ENCODE measurements at regions not wholly inside any gene's neighbourhood (a gene's known extent, or its start where the extent isn't known, plus 50 kb on each side); places are given as distances from the start of the nearest gene placed in this dataset.

DNA sequence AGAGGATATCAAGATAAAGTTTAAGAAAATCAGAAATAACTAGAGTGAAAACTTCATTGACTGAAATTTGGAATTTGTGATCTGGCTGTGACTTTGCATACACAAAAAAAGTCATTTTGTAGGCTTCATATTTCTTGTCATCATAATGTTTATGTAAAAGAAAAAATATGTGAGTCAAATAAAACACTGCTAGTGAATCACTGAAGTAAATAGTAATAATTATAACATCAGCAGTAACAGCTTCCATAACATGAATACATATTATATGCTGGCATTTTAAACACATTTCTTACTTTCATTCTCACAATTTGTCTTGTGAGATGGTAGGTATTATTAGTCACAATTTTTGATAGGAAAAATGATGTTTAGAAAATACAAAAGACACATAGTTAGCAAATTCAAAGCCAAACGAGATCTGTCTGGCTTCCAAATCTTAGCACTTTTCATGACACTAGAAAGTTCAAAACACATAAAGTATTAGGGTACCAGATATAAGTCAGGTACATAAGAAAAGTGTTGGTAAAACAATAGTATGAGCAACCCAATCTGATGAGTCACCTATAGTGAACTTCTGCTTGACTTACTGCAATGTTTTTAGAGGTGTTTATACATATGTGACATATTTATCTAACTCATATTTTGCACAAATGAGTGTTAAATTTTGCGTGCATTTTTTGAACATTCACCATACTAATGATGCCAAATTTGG lies 241.0 kb upstream of the SNX7 start:
- no peak for DNase-seq

GRCh38 chr1:98417820-98418219 lies 243.7 kb upstream of the SNX7 start:
- DNase-seq = no peak

DNA sequence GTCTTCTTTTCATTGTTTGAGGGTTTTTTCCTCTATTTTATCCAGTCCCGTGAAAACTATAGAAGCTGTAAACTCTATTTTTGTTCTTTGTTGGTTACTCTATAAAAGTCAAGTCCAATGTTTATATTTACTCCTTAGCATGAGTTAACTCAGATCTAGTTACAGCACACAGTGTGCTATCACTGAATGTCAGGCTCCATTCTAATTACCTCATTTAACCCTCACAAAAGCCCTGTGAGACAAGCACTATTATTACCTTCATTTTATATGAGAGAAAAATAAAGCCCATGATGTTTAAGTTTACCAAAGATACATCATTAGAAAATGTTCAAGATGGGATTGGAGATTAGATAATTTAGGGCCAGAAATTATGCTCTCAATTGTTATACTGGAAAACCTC lies 251.4 kb upstream of the SNX7 start:
- no peak for DNase-seq

DNA sequence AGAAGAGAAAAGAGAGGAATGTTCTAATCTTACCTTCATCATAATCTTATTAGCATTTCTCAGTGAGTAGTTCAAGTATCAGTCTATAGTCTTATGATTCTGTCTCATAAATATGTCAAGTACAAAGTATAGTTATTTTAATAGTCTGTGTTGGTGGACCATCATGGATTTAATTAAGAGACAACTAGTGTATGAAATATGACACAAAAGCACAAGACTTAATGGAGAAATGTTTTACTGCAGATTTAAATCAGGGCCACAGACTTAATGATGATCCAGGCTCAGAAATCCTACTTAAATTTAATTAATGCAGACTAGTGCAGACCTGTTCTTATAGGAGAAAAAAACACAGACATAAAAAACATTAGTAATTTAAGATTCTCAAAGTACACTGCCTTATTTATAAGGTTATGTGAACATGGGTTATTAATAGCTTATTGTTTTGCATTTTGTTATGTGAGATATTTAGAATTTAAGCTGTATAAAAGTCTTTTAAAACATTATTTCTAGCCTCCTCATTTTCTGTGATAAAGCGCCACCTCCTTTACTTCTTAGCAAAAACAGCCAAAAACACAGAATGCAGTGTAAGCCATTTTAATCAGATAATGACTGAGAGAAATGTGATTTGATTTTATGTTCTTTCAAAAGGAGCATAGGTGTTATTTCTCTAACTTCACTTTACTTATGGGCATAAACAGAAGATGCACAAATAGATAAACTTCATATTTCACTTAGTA lies 255.0 kb upstream of the SNX7 start:
- no peak for DNase-seq

DNA sequence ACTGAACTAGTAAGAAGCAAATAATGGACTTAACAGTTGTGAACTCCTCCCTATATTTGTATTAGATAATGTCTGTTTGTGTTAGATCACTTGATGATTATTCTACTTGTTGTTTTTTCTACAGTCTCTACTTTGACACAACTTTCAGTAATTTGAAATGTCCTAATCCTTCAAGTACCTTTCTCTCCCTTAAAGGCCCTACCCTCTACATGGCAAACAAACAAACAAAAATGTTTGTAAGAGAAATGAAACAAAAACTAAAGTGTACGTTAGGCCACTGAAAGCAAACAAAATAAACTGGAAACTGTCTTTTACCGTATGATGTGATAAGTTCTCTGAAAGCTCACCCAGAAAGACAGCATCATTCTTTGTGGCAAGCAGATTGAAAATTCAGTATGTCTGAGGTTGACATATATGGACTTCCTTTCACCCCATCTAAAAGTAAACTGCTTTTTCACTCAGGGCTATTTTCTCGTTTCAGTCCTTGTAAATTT lies 255.9 kb upstream of the SNX7 start:
- peak; percentile 14 for DNase-seq

DNA sequence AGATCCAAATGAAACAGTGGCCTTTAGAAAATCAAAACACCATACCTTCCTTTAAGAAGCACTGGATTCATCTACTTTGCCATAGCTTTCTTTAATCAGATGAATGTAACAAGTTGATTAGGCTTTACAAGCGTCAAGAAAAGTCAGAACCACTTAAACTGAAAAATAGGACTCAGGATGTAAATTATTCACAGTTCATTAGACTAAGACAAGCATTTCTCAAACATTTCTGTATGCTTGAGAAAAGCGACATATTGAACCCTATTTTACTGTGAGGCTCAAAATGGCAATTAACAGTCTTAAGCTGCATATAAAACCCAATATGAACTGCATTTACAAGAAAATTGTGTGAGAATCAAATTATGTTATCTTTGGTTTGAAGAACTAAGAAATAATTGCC lies 256.7 kb upstream of the SNX7 start:
- no peak for DNase-seq

DNA sequence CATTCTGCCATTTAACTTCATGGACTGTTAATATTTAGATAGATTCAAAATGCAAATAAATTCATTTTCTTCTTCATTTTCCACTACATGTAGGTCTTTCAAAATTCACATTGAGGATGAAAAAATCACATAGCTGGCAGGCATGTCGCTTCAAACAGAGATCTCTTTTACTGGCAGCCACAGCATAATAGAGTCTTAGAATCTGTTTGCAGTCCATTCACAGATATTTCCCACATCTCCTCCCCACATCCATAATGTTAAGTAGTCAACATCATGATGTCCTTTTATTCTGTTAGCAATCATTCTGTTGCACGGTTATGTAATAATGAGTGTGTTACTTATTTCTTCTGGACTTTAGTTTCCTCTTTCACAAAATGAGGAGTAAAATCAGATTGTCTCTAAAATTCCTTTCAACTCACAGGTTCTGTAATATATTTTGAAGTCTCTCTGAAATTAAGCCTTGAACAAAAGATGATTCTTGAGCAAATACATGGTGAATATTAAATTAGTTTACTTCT lies 257.5 kb upstream of the SNX7 start:
- DNase-seq = no peak

GRCh38 chr1:98402860-98403259 lies 258.7 kb upstream of the SNX7 start:
- DNase-seq = no peak

GRCh38 chr1:98400446-98400845 lies 261.1 kb upstream of the SNX7 start:
- no peak for DNase-seq

- DNase-seq = no peak
These were observed 262.3 kb upstream of the SNX7 start for GRCh38 chr1:98399218-98399617.

GRCh38 chr1:98398649-98399048 lies 262.9 kb upstream of the SNX7 start:
- no peak for DNase-seq

- DNase-seq = no peak
These were observed 263.4 kb upstream of the SNX7 start for GRCh38 chr1:98398092-98398491.

DNA sequence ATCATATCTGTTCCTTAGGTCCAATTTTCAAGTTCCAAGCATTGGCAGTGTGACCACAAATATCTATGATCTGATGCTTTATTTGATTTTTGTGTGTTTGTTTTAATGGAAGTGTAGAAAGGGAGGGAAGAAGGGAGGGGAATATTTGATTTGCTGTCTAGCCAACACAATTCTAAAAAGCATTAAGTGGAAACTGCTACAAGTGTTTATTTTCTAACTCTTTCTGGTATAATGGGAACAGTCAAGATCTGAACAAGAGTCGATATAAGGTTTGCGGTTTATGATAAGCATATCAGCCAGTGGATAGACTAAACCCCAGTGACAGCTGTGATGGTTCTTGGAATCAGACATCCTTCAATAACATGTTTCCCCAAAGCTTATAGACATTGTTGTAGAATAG lies 267.8 kb upstream of the SNX7 start:
- no peak for DNase-seq

DNA sequence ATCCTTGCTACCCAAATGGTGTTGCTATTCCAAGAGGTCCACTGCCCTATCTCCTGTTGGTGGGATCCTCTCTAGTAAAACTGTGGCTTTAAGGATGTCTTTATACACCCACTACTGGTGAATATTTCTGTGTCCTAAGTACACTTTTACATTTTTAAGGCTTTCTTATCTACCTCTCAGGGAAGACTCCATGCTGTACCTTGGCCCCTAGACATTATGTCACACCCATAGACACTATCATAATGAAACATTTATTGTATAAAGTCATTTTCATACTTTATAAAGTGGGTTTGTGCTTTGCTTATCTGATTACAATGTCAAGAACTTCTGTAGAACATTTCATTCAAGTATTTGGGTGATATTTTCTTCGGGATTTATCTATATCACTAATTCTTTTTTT lies 270.3 kb upstream of the SNX7 start:
- DNase-seq = no peak

DNA sequence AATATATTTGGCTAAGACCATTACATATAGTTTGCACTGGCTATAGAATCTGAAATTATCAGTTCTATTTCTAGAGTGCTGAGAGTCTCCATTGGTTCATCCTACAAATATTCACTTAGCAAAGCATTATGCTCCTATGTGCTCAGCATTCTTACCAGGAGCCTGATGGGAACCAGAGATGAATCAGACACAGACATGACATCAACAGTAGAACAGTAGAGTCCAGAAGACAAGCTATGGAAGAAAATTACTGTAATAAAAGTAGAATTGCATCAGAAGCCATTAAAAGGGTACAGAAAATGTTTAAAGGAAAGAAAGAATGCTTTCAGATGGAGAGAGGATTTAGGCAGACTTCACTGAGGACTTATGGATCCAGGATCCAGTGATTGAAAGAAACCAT lies 271.7 kb upstream of the SNX7 start:
- DNase-seq = no peak

DNA sequence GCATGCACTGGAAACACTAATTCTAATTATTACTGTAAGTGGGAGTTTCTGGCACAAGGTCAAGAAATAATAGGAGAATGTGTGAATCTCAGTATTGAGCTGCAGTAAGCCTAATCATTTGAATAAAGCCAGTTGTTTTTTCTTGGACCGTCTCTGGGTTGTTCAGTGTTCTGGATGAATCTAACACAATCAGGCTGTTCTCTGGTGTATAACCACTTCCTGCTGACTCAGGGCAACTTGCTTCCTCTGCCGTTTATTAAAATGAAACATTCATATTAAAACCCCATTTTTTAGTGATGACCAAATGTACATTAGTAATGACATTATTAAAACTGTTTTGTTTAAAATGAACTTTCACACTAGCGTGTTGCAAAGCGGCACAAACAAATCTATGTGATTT lies 273.1 kb upstream of the SNX7 start:
- peak; percentile 56 for DNase-seq

GRCh38 chr1:98387701-98388100 lies 273.8 kb upstream of the SNX7 start:
- DNase-seq = no peak

- no peak for DNase-seq
These were observed 274.7 kb upstream of the SNX7 start for GRCh38 chr1:98386675-98387440.

- no peak for DNase-seq
These were observed 275.9 kb upstream of the SNX7 start for GRCh38 chr1:98385652-98386051.

- DNase-seq = no peak
These were observed 276.9 kb upstream of the SNX7 start for GRCh38 chr1:98384461-98385141.

DNA sequence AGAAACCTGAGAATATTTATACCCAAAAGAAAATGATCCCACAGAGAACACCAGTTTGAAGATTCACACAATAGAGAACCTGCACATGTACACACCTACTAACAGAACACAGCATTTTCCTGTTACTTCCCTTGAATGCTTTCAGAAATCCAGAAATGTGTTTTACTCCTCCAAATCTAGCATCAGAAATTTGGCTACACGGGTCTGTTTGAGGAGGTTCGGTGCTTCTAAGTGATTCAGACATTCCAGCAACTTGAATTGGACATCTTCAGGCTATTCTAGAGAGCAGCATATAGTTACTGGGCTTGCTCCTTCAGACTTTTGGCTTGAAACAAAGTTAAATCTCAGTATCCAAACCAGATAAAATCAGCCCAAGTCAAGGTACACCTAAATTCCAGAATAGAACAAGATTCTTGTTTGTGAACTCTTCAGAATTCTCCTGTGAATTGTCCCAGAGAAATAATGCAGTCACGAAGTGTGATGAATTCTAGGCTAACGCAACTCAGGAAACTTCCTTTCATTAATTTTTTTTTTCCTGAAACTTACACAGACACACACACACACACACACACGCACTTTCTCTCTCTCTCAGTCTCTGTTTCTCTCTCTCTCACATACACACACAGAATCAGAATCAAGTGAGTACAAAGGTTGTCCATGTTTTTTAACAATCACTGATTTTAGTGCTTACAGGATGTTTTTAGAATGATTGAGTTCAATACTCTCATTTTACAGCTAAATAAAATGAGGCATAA lies 278.4 kb upstream of the SNX7 start:
- DNase-seq = no peak

DNA sequence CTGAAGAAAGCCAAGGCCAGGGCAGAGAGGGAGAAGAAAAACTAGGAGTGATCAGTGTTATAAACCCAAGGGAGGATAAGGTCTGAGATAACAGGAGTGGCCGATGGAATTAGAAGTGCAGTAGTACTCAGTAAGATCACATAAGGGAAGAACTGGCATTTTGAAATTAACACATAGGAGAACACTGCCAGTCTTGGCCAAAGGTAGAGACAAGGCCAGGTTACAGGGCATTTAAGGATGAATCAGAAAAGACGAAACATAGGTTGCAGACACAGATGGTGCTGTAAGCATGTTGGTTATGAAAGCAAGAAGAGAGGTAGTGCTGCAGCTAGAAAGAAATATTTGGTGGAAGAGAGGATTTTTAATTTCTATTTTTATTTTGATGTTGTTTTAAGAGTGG lies 278.9 kb upstream of the SNX7 start:
- no peak for DNase-seq

All from CD4-positive, alpha-beta T cell treated with Interleukin-10 for 1 hour (primary cell).